ENCODE measurements at regions not wholly inside any gene's neighbourhood (a gene's known extent, or its start where the extent isn't known, plus 50 kb on each side); places are given as distances from the start of the nearest gene placed in this dataset.
"Not testable (repeated sequence)": the region's sequence is repeated elsewhere in the genome, so short reads cannot be mapped to it uniquely, and the experiment has no call there.

GRCh38 chr10:105550453-105550852 is 909.4 kb downstream of the SORCS3 start:
- in situ Hi-C loops (cut with HindIII; ENCODE audit: low pct_unique_long_range_greater_than_20kb, low sequenced_read_pairs); H3K4me1 ChIP-seq (ENCODE audit: control insufficient read depth, insufficient read depth, low read length); BruUV-seq (replicated peaks); H3K36me3 ChIP-seq (ENCODE audit: control insufficient read depth, insufficient read depth, low read length); POLR2A ChIA-PET; DNase-seq (ENCODE audit: low read depth, low spot score); H3K9me3 ChIP-seq (ENCODE audit: control insufficient read depth, insufficient read depth, low read depth, low read length); CTCF ChIA-PET; H3K4me3 ChIP-seq (ENCODE audit: low read depth in 2 of 2, low read length in 2 of 2); ATAC-seq; H3K27ac ChIP-seq (ENCODE audit: low read length); intact Hi-C loops (cut with micrococcal nuclease; ENCODE audit: unreplicated experiment); H3K27me3 ChIP-seq (ENCODE audit: control insufficient read depth, insufficient read depth, low read length): not testable (repeated sequence)

- H3K27me3 ChIP-seq (ENCODE audit: control insufficient read depth, insufficient read depth, low read length), result no peaks in the 10 kb centered on the region
- DNase-seq (ENCODE audit: low read depth, low spot score), result no peak
- H3K36me3 ChIP-seq (ENCODE audit: control insufficient read depth, insufficient read depth, low read length), result no peaks in the 10 kb centered on the region
- in situ Hi-C loops (cut with HindIII; ENCODE audit: low pct_unique_long_range_greater_than_20kb, low sequenced_read_pairs) (no loop called here), intact Hi-C loops (cut with micrococcal nuclease; ENCODE audit: unreplicated experiment) (no loop called here)
- POLR2A ChIA-PET, result no interaction called here
- no peaks in the 10 kb centered on the region for H3K9me3 ChIP-seq (ENCODE audit: control insufficient read depth, insufficient read depth, low read depth, low read length)
- CTCF ChIA-PET, result no interaction called here
- H3K4me1 ChIP-seq (ENCODE audit: control insufficient read depth, insufficient read depth, low read length), result no peaks in the 10 kb centered on the region
- TF ChIP-seq, protein P1, sequence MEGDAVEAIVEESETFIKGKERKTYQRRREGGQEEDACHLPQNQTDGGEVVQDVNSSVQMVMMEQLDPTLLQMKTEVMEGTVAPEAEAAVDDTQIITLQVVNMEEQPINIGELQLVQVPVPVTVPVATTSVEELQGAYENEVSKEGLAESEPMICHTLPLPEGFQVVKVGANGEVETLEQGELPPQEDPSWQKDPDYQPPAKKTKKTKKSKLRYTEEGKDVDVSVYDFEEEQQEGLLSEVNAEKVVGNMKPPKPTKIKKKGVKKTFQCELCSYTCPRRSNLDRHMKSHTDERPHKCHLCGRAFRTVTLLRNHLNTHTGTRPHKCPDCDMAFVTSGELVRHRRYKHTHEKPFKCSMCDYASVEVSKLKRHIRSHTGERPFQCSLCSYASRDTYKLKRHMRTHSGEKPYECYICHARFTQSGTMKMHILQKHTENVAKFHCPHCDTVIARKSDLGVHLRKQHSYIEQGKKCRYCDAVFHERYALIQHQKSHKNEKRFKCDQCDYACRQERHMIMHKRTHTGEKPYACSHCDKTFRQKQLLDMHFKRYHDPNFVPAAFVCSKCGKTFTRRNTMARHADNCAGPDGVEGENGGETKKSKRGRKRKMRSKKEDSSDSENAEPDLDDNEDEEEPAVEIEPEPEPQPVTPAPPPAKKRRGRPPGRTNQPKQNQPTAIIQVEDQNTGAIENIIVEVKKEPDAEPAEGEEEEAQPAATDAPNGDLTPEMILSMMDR (IDR thresholded peaks at IDR 0.05), result no peak
- TF ChIP-seq SIN3A (IDR thresholded peaks at IDR 0.05; ENCODE audit: borderline replicate concordance, insufficient read depth, low read depth, low read length) (no peak), POLR2AphosphoS5 (IDR thresholded peaks at IDR 0.05; ENCODE audit: low read depth, low read length) (no peak)
- H3K4me3 ChIP-seq (ENCODE audit: low read depth in 2 of 2, low read length in 2 of 2), result no peak overlapping the region
- no peak overlapping the region for H3K27ac ChIP-seq (ENCODE audit: low read length)
- BruUV-seq (replicated peaks), result no TSS peak
- no peak for ATAC-seq
These were observed 908.6 kb downstream of the SORCS3 start for GRCh38 chr10:105549731-105550130.

- H3K4me3 ChIP-seq (ENCODE audit: low read depth in 2 of 2, low read length in 2 of 2), result no peak overlapping the region
- POLR2A ChIA-PET, result no interaction called here
- H3K4me1 ChIP-seq (ENCODE audit: control insufficient read depth, insufficient read depth, low read length), result no peaks in the 10 kb centered on the region
- no TSS peak for BruUV-seq (replicated peaks)
- ATAC-seq (no peak), DNase-seq (ENCODE audit: low read depth, low spot score) (no peak)
- no peaks in the 10 kb centered on the region for H3K9me3 ChIP-seq (ENCODE audit: control insufficient read depth, insufficient read depth, low read depth, low read length)
- CTCF ChIA-PET, result no interaction called here
- intact Hi-C loops (cut with micrococcal nuclease; ENCODE audit: unreplicated experiment) (no loop called here), in situ Hi-C loops (cut with HindIII; ENCODE audit: low pct_unique_long_range_greater_than_20kb, low sequenced_read_pairs) (no loop called here)
- no peak overlapping the region for H3K27ac ChIP-seq (ENCODE audit: low read length)
- no peaks in the 10 kb centered on the region for H3K27me3 ChIP-seq (ENCODE audit: control insufficient read depth, insufficient read depth, low read length)
- TF ChIP-seq REST (IDR thresholded peaks at IDR 0.05; ENCODE audit: insufficient read depth in 1 of 2, low read depth in 2 of 2, low read length in 1 of 2), result no peak
- no peak for TF ChIP-seq SIN3A (IDR thresholded peaks at IDR 0.05; ENCODE audit: borderline replicate concordance, insufficient read depth, low read depth, low read length)
- no peak for TF ChIP-seq TCF7L2 (IDR thresholded peaks at IDR 0.05; ENCODE audit: low read depth, low read length)
- TF ChIP-seq, protein P1 (IDR thresholded peaks at IDR 0.05), result no peak
- TF ChIP-seq POLR2AphosphoS5 (IDR thresholded peaks at IDR 0.05; ENCODE audit: low read depth, low read length), result no peak
- no peaks in the 10 kb centered on the region for H3K36me3 ChIP-seq (ENCODE audit: control insufficient read depth, insufficient read depth, low read length)
These were observed 904.0 kb downstream of the SORCS3 start for GRCh38 chr10:105545101-105545500.

Data from Panc1 (cell line).